ENCODE measurements at regions not wholly inside any gene's neighbourhood (a gene's known extent, or its start where the extent isn't known, plus 50 kb on each side); places are given as distances from the start of the nearest gene placed in this dataset.

DNA sequence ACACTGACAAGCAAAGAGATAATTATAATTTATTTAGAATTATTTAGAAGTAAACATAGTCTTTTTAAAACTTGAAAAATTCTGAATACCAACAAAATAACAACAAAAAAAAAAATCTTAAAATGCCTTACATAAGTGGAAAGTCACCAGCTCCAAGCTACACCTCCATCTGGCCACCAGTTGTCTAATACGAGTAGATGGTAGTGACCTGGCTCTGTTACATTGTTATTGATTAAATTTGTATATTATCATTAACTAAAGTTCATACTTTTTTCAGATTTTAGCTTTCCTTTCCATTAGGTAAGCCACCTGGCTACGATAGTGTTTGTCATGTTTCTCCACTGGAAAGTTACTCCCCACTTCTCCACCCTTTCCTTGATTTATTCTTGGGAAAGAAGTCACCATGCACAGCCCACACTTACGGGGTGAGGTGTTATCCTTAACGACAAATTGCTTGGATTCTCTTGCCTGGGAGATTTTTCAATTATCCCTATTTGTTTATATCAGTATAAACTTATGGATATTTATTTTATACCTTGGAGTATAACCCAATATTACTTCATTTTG, 464.5 kb upstream of the CHAC2 start (continued):
- no peak for TF ChIP-seq ZNF462 (CRISPR knock-in tag; IDR thresholded peaks at IDR 0.05)

DNA sequence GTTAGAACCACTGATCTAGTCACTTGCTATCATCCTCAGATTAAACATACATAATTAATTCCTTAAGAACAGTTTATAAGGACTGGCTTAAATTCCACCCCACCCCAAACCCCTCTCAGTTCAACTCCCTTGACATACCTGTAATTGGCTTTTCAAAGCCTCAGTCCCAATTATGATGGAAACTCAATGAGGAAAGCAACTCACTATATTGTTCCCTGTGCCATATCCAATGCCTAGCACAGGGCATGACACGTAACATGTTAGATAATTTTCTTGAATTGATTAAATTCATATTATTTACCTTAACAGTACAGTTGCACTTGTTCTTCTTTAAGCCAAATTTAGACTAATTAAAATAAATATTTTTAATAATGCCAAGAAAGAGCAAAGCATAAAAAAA, 465.1 kb upstream of the CHAC2 start:
- Histone ChIP-seq H3F3A (replicated peaks; ENCODE audit: low read depth) (no peaks in the 10 kb centered on the region), H4K20me1 (replicated peaks; ENCODE audit: insufficient read depth) (no peaks in the 10 kb centered on the region), H3K4me1 (ENCODE audit: insufficient read depth) (no peaks in the 10 kb centered on the region), H3K27me3 (ENCODE audit: insufficient read depth) (no peaks in the 10 kb centered on the region), H3K4me3 (no peak overlapping the region), H2AFZ (no peak overlapping the region), H3K4me2 (no peak overlapping the region), H3K27ac (ENCODE audit: low read depth) (no peak overlapping the region), H3K36me3 (ENCODE audit: insufficient read depth) (no peaks in the 10 kb centered on the region), H3K9me2 (ENCODE audit: insufficient read depth) (no peaks in the 10 kb centered on the region; the same call in 1 of the 2 replicates), H3K79me2 (replicated peaks; ENCODE audit: insufficient read depth) (no peaks in the 10 kb centered on the region)
- ATAC-seq: no peak
- Mint-ChIP-seq H3K27ac (no peak overlapping the region), H3K9me3 (no peaks in the 10 kb centered on the region; the same call in 2 of the 3 replicates), H3K4me1 (no peaks in the 10 kb centered on the region), H3K36me3 (ENCODE audit: low read depth) (no peaks in the 10 kb centered on the region), H3K27me3 (ENCODE audit: insufficient read depth, low read depth, poor library complexity) (peaks cover 4% of the 10 kb centered on the region), H3K4me3 (no peak overlapping the region)
- no peak for DNase-seq (ENCODE audit: low spot score)
- TF ChIP-seq, protein P1, sequence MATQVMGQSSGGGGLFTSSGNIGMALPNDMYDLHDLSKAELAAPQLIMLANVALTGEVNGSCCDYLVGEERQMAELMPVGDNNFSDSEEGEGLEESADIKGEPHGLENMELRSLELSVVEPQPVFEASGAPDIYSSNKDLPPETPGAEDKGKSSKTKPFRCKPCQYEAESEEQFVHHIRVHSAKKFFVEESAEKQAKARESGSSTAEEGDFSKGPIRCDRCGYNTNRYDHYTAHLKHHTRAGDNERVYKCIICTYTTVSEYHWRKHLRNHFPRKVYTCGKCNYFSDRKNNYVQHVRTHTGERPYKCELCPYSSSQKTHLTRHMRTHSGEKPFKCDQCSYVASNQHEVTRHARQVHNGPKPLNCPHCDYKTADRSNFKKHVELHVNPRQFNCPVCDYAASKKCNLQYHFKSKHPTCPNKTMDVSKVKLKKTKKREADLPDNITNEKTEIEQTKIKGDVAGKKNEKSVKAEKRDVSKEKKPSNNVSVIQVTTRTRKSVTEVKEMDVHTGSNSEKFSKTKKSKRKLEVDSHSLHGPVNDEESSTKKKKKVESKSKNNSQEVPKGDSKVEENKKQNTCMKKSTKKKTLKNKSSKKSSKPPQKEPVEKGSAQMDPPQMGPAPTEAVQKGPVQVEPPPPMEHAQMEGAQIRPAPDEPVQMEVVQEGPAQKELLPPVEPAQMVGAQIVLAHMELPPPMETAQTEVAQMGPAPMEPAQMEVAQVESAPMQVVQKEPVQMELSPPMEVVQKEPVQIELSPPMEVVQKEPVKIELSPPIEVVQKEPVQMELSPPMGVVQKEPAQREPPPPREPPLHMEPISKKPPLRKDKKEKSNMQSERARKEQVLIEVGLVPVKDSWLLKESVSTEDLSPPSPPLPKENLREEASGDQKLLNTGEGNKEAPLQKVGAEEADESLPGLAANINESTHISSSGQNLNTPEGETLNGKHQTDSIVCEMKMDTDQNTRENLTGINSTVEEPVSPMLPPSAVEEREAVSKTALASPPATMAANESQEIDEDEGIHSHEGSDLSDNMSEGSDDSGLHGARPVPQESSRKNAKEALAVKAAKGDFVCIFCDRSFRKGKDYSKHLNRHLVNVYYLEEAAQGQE (IDR thresholded peaks at IDR 0.05; ENCODE audit: unreplicated experiment): no peak
- TF ChIP-seq ZNF331 (CRISPR knock-in tag; IDR thresholded peaks at IDR 0.05; ENCODE audit: low read depth) (no peak), EZH2 (IDR thresholded peaks at IDR 0.05; ENCODE audit: low read depth, unreplicated experiment) (no peak), ETS1 (IDR thresholded peaks at IDR 0.05) (no peak), STAT1 (IDR thresholded peaks at IDR 0.05; ENCODE audit: unreplicated experiment) (no peak)

Measured in GM23338 (cell line).